ENCODE measurements at regions not wholly inside any gene's neighbourhood (a gene's known extent, or its start where the extent isn't known, plus 50 kb on each side); places are given as distances from the start of the nearest gene placed in this dataset.

- Mint-ChIP-seq H3K9me3 (peaks cover 0 to 6% of the 10 kb centered on the region in 2 experiments; a peak in 4 of 5 replicates), H3K27ac (no peak overlapping the region), H3K4me3 (no peak overlapping the region), H3K36me3 (ENCODE audit: insufficient read depth in 1 of 3, low read depth in 3 of 3) (no peaks in the 10 kb centered on the region; a peak in 2 of 7 replicates), H3K4me1 (no peaks in the 10 kb centered on the region), H3K27me3 (ENCODE audit: low read depth) (peaks cover 2% of the 10 kb centered on the region)
- no peak overlapping the region for H3K18ac ChIP-seq (ENCODE audit: insufficient read length, low read depth, low read length)
- H4K5ac ChIP-seq (ENCODE audit: insufficient read length, low read depth, low read length) = no peak overlapping the region
- H3K14ac ChIP-seq (ENCODE audit: insufficient read depth, low read length) = no peak overlapping the region
- H3K23me2 ChIP-seq (ENCODE audit: insufficient read length, low read depth, low read length, poor library complexity, severe bottlenecking) = no peaks in the 10 kb centered on the region
- H3K4me1 ChIP-seq (ENCODE audit: insufficient read depth, low read length) = no peaks in the 10 kb centered on the region
- TF ChIP-seq CTCF (conservative IDR thresholded peaks at IDR 0.05) = no peak
- no peak overlapping the region for H2BK15ac ChIP-seq (ENCODE audit: low read depth, low read length)
- no peak overlapping the region for H3K4ac ChIP-seq (ENCODE audit: low read depth, low read length)
- no peak overlapping the region for H3K56ac ChIP-seq (ENCODE audit: insufficient read length, low read depth, low read length)
- no peak overlapping the region for H4K8ac ChIP-seq (replicated peaks; ENCODE audit: insufficient read length, low read depth, low read length)
- no peak overlapping the region for H2BK120ac ChIP-seq (ENCODE audit: low read depth, low read length, poor library complexity, severe bottlenecking)
- no peaks in the 10 kb centered on the region for H3K79me1 ChIP-seq (ENCODE audit: insufficient read depth, low read depth, low read length, poor library complexity, severe bottlenecking)
- no peak overlapping the region for H2BK20ac ChIP-seq (ENCODE audit: low read depth, low read length, poor library complexity, severe bottlenecking)
- H3K23ac ChIP-seq (ENCODE audit: insufficient read length, low read depth, low read length) = no peak overlapping the region
- H3K9me3 ChIP-seq (ENCODE audit: control insufficient read depth, low read depth, low read length) = no peaks in the 10 kb centered on the region
- H3K27me3 ChIP-seq (ENCODE audit: insufficient read depth, low read length) = no peaks in the 10 kb centered on the region
- no peaks in the 10 kb centered on the region for H4K20me1 ChIP-seq (ENCODE audit: control insufficient read depth, insufficient read depth, insufficient read length)
- H2BK5ac ChIP-seq (ENCODE audit: insufficient read length, low read length) = no peak overlapping the region
- H3K4me2 ChIP-seq (ENCODE audit: insufficient read depth, insufficient read length, low read length) = no peak overlapping the region
- H2AFZ ChIP-seq (ENCODE audit: low read length) = no peak overlapping the region
- no peak overlapping the region for H3T11ph ChIP-seq (ENCODE audit: low read length)
- no peak overlapping the region for H3K27ac ChIP-seq (ENCODE audit: insufficient read length, low read depth, low read length)
- no peak overlapping the region for H3K9ac ChIP-seq (ENCODE audit: extremely low read depth, insufficient read length, low read length)
- no peak overlapping the region for H4K91ac ChIP-seq (ENCODE audit: insufficient read length, low read depth, low read length)
- H2BK12ac ChIP-seq (ENCODE audit: insufficient read length, low read depth, low read length) = no peak overlapping the region
- DNase-seq = no peak
- no peak overlapping the region for H2AK5ac ChIP-seq (ENCODE audit: insufficient read length, low read length)
- WGBS (ENCODE audit: extremely low coverage, insufficient read length, low lambda C conversion rate) = no CpG with 5 or more reads among the region's 2 CpGs
- H3K79me2 ChIP-seq (ENCODE audit: insufficient read depth, low read length) = no peaks in the 10 kb centered on the region
Measured at GRCh38 chr2:67083951-67084350, 313.2 kb upstream of the ETAA1 start.

Data from H9 (cell line).